ENCODE measurements at regions not wholly inside any gene's neighbourhood (a gene's known extent, or its start where the extent isn't known, plus 50 kb on each side); places are given as distances from the start of the nearest gene placed in this dataset.

DNA sequence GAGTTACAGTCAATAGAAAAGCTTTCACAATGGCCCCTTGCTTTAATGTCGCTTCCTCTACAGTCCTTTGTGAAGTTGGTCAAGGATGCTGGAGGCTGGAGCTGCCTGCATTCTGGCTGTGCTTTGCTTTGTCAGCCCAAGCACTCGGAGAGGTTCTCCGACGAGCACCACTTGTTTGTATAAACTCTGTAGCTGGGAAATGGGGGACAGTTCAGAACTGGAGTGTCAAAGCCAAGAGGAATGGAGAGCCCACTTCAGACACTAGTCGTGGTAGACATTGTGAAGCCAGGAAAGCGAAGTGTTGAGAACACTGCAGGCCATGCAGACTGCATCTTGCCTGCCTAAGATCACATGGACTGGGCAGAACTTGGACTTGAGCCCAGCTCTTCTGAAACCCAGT is 330.3 kb downstream of the GADD45G start:
- DNase-seq (no peak), ATAC-seq (no peak)
- no peak overlapping the region for H3K27ac Mint-ChIP-seq
- H3K4me3 Mint-ChIP-seq, result no peak overlapping the region
- no peaks in the 10 kb centered on the region for H3K36me3 Mint-ChIP-seq (ENCODE audit: low read depth)
- CTCF ChIA-PET, result interaction anchor here (1.4 kb wide), 1 partner anchor 332 kb away, joined by 5 read pairs; no protein-coding TSS in a partner anchor
- POLR2A ChIA-PET, result no interaction called here
- no peaks in the 10 kb centered on the region for H3K9me3 Mint-ChIP-seq (ENCODE audit: insufficient read depth)
- peaks cover 12% of the 10 kb centered on the region for H3K4me1 Mint-ChIP-seq (ENCODE audit: low read depth)
- peaks cover 32% of the 10 kb centered on the region for H3K27me3 Mint-ChIP-seq (ENCODE audit: low read depth)

DNA sequence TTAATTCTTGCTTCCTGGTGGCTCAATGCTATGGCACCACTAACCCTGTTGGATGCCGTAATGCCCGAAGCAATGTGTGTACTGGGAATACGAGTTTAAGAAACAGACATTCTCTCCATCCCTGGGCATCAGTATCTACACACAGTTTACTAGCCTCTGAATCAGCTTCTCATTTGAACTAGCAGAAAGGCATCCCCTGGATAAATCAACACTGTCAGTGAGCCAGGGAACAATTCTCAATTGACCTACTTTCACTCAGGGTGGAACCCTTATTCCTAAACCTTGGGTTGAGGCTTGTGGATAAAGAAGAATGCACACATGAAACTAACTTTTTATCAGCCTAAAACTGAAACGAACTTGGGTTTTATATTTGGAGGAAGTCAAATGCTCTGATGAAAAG is 331.0 kb downstream of the GADD45G start:
- no peak overlapping the region for H3K27ac Mint-ChIP-seq

DNA sequence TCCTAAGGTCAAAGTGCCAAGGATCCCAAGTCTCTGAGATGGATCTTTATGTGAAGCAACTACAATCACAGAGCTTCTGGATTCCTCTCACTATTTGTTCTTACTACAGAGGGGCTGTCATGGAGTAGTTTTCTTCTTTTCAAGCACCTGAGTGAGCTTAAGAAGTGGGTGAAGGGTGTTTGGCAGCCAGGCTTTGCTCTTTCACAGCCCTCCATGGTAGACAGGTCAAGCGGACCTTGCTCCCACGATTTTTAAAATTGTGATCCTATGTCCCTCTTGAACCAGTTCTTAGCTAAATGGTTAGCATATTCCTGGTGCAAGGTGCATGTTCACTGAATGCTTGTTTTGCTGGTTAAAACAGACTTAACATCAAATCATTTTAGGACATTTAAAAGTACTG is 332.2 kb downstream of the GADD45G start:
- H3K27me3 Mint-ChIP-seq (ENCODE audit: low read depth), result peaks cover 36% of the 10 kb centered on the region
- no peaks in the 10 kb centered on the region for H3K36me3 Mint-ChIP-seq (ENCODE audit: low read depth)
- ChIA-PET POLR2A (interaction anchor here (0.6 kb wide), 2 partner anchors 221 to 395 kb away, joined by 3 read pairs; no protein-coding TSS in a partner anchor), CTCF (interaction anchor here (1.4 to 1.8 kb wide), 4 partner anchors 13 to 344 kb away, joined by 3 to 4 read pairs (median 4); no protein-coding TSS in a partner anchor)
- ATAC-seq (no peak), DNase-seq (no peak)
- no peak overlapping the region for H3K4me3 Mint-ChIP-seq
- H3K9me3 Mint-ChIP-seq (ENCODE audit: insufficient read depth), result no peaks in the 10 kb centered on the region
- no peak overlapping the region for H3K27ac Mint-ChIP-seq
- H3K4me1 Mint-ChIP-seq (ENCODE audit: low read depth), result peaks cover 3% of the 10 kb centered on the region

More for the DNA sequence above, 331.0 kb downstream of the GADD45G start:
- Mint-ChIP-seq H3K36me3 (ENCODE audit: low read depth) (no peaks in the 10 kb centered on the region), H3K4me1 (ENCODE audit: low read depth) (peaks cover 6% of the 10 kb centered on the region), H3K27me3 (ENCODE audit: low read depth) (peaks cover 34% of the 10 kb centered on the region), H3K9me3 (ENCODE audit: insufficient read depth) (no peaks in the 10 kb centered on the region), H3K4me3 (no peak overlapping the region)
- ChIA-PET CTCF (interaction anchor here (1.4 kb wide), 1 partner anchor 333 kb away, joined by 5 read pairs; no protein-coding TSS in a partner anchor), POLR2A (no interaction called here)
- no peak for DNase-seq
- no peak for ATAC-seq

DNA sequence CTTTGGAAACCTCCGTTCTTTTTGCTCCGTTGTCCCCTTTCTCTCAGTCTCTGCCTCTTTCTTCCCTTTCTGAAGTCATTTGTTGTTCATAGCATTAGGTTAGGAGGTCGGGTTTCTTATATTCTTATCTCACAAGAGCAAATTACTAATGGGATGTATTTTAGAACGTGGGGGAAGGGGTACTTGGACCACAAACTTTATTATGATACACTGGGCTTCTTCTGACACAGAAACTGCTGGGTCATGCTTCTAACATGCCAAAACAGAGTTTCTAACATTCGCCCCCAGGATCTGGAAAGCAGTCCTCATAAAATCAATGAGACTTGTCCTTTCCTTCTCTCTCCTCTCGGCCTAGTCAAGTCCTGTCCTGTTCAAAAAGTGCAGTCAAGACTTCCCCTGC is 334.4 kb downstream of the GADD45G start:
- ChIA-PET POLR2A (no interaction called here), CTCF (interaction anchor here (2.1 kb wide), 1 partner anchor 336 kb away, joined by 5 read pairs; no protein-coding TSS in a partner anchor)
- Mint-ChIP-seq H3K4me1 (ENCODE audit: low read depth) (peaks cover 3% of the 10 kb centered on the region), H3K4me3 (no peak overlapping the region), H3K9me3 (ENCODE audit: insufficient read depth) (no peaks in the 10 kb centered on the region), H3K27ac (no peak overlapping the region), H3K27me3 (ENCODE audit: low read depth) (peaks cover 37% of the 10 kb centered on the region), H3K36me3 (ENCODE audit: low read depth) (no peaks in the 10 kb centered on the region)
- ATAC-seq, result no peak
- no peak for DNase-seq

DNA sequence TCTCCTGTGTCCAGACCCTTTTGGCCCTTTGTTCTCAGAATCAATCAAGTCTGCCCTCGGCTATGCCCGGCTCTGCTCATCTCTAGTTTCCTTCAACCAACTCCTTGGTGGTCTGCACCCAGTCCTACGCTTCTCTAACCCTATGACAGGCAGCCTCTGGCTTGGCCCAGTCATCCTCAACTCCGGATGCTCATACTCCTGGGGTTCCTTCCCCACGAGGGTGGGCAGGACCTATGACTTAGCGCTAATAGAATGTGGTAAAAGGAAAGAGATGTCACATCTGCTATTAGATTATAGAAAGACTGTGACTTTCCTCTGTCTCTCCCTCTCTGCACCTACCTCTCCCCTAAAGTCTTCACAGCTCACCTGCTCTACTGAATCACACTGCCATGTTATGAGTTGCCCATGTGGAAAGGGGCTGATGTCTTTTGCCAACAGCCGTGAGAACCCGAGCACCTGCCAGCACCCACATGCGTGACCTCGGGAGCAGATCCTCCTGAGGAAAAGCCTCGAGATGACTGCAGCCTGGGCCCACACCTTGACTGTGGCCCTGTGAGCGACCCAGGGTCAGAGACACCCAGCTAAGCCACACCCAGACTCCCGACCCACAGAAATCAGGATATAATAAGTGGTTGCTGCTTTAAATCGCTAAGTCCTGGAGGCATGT is 334.9 kb downstream of the GADD45G start:
- POLR2A ChIA-PET, result no interaction called here

DNA sequence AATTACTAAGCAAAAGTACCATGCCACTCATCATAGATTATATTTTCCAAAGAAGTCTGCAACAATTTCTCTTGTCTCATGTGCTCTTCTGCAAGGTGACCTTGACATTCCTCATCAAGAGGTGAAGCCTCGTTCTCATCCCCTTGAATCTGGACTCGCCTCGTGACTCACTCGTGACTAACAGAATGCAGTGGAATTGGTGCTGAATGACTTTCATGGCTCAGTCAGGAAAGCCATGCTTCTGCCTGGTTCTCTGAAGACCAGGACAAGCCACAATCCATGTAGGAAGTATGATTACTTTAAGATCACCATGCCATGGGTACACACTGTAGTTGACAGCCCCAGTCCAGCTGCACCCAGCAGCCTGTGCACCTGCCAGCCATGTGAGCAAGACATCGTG is 335.8 kb downstream of the GADD45G start:
- DNase-seq, result no peak
- Mint-ChIP-seq H3K4me1 (ENCODE audit: low read depth) (peaks cover 3% of the 10 kb centered on the region), H3K27ac (no peak overlapping the region), H3K4me3 (no peak overlapping the region), H3K27me3 (ENCODE audit: low read depth) (peaks cover 37% of the 10 kb centered on the region), H3K9me3 (ENCODE audit: insufficient read depth) (no peaks in the 10 kb centered on the region), H3K36me3 (ENCODE audit: low read depth) (no peaks in the 10 kb centered on the region)
- CTCF ChIA-PET, result interaction anchor here (1.6 to 2.1 kb wide), 2 partner anchors 338 to 343 kb away, joined by 5 read pairs; no protein-coding TSS in a partner anchor
- no peak for ATAC-seq
- POLR2A ChIA-PET, result no interaction called here

More for the DNA sequence above, 334.9 kb downstream of the GADD45G start:
- Mint-ChIP-seq H3K27ac (no peak overlapping the region), H3K27me3 (ENCODE audit: low read depth) (peaks cover 37% of the 10 kb centered on the region), H3K4me3 (no peak overlapping the region), H3K4me1 (ENCODE audit: low read depth) (peaks cover 3% of the 10 kb centered on the region), H3K36me3 (ENCODE audit: low read depth) (no peaks in the 10 kb centered on the region), H3K9me3 (ENCODE audit: insufficient read depth) (no peaks in the 10 kb centered on the region)
- no peak for DNase-seq
- no peak for ATAC-seq
- CTCF ChIA-PET, result interaction anchor here (2.1 kb wide), 1 partner anchor 337 kb away, joined by 5 read pairs; no protein-coding TSS in a partner anchor

DNA sequence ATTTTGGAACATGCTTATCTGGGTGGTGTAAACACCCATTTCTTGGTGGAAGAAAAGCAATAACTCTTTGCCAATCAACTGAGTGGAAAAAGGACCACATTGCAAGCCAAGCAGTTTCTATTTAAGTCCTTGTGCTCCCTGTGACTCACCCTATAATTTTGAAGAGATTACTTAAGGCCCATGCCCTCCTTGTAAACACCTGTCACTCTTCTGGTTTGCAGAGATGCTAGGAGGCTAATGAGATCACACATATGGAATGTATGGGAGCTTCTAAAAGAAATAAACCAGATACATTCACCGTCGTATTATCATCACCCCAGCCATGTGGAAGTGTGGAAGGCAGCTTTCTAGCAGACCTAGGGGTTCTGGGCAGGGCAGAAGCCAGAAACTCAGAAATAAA is 337.1 kb downstream of the GADD45G start:
- no peak for ATAC-seq
- no peak for DNase-seq
- no peak overlapping the region for H3K4me3 Mint-ChIP-seq
- no peaks in the 10 kb centered on the region for H3K4me1 Mint-ChIP-seq (ENCODE audit: low read depth)
- CTCF ChIA-PET, result interaction anchor here (1.6 kb wide), 1 partner anchor 344 kb away, joined by 5 read pairs; no protein-coding TSS in a partner anchor
- peaks cover 35% of the 10 kb centered on the region for H3K27me3 Mint-ChIP-seq (ENCODE audit: low read depth)
- H3K36me3 Mint-ChIP-seq (ENCODE audit: low read depth), result no peaks in the 10 kb centered on the region
- POLR2A ChIA-PET, result no interaction called here
- no peaks in the 10 kb centered on the region for H3K9me3 Mint-ChIP-seq (ENCODE audit: insufficient read depth)
- H3K27ac Mint-ChIP-seq, result no peak overlapping the region

DNA sequence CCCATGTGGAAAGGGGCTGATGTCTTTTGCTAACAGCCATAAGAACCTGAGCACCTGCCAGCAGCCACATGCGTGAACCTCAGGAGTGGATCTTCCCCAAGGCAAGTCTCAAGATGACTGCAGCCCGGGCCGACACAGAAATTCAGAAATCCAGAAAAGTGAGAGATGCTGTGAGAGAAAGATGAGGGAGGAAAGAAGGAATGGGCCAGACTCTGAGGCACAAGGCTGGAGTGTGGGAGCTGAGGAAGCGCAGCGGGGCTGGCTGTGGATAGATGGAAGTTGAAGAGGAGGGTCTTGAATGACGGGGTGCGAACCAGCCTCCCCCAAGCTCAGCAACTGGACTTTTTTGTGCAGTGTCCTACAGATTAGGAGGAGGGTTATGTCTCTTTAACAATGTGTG is 337.8 kb downstream of the GADD45G start:
- Mint-ChIP-seq H3K36me3 (ENCODE audit: low read depth) (no peaks in the 10 kb centered on the region), H3K4me1 (ENCODE audit: low read depth) (no peaks in the 10 kb centered on the region), H3K27ac (no peak overlapping the region), H3K27me3 (ENCODE audit: low read depth) (peaks cover 30% of the 10 kb centered on the region), H3K4me3 (no peak overlapping the region), H3K9me3 (ENCODE audit: insufficient read depth) (no peaks in the 10 kb centered on the region)
- CTCF ChIA-PET, result interaction anchor here (1.7 kb wide), 1 partner anchor 15 kb away, joined by 3 read pairs; no protein-coding TSS in a partner anchor
- DNase-seq (no peak), ATAC-seq (no peak)
- POLR2A ChIA-PET, result no interaction called here

DNA sequence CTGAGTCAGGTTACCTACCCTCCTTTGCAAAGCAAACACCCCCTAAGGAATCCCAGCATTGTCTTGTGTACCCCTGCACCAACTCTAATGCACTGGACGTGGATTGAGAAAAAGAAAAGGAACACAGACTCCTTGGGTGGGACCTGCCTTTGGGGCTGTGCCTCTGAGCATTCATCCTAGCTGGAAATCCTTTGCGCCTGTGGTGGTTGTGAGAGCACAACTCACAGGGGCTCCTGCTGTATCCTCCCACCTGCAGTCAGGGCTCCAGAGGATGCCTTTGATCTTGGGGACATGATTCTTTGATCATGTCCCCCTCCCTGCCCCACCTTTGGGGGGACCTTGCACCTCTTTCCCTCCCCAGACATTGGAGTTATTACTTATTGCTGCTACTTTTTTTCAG is 338.5 kb downstream of the GADD45G start:
- CTCF ChIA-PET, result interaction anchor here (1.7 kb wide), 1 partner anchor 14 kb away, joined by 3 read pairs; no protein-coding TSS in a partner anchor
- DNase-seq, result no peak
- H3K36me3 Mint-ChIP-seq (ENCODE audit: low read depth), result no peaks in the 10 kb centered on the region
- H3K9me3 Mint-ChIP-seq (ENCODE audit: insufficient read depth), result no peaks in the 10 kb centered on the region
- no peak for ATAC-seq
- POLR2A ChIA-PET, result no interaction called here
- peaks cover 31% of the 10 kb centered on the region for H3K27me3 Mint-ChIP-seq (ENCODE audit: low read depth)
- no peaks in the 10 kb centered on the region for H3K4me1 Mint-ChIP-seq (ENCODE audit: low read depth)
- no peak overlapping the region for H3K4me3 Mint-ChIP-seq
- no peak overlapping the region for H3K27ac Mint-ChIP-seq

DNA sequence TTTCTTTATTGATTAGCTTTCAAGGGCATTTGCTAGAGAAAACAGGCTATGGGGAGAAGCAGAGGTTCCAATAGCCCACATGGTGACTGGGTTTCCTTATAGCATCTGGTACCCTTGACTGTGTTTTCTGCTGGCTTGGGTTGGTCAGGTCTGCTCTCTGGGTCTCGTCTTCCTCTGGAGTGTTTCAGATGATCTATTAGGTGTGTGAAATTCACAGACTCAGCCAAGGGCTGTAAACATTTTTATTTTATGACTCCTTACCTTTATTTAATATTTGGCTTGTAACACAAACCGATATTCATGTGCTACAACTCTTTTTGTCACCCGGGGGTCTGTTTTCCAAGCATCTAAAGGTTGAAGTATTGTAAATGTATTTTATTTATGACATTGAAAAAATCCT is 338.9 kb downstream of the GADD45G start:
- H3K9me3 Mint-ChIP-seq (ENCODE audit: insufficient read depth), result no peaks in the 10 kb centered on the region
- H3K27ac Mint-ChIP-seq, result no peak overlapping the region
- ATAC-seq (no peak), DNase-seq (no peak)
- ChIA-PET CTCF (interaction anchor here (1.7 kb wide), 1 partner anchor 14 kb away, joined by 3 read pairs; no protein-coding TSS in a partner anchor), POLR2A (no interaction called here)
- no peaks in the 10 kb centered on the region for H3K36me3 Mint-ChIP-seq (ENCODE audit: low read depth)
- no peaks in the 10 kb centered on the region for H3K4me1 Mint-ChIP-seq (ENCODE audit: low read depth)
- H3K27me3 Mint-ChIP-seq (ENCODE audit: low read depth), result peaks cover 30% of the 10 kb centered on the region
- no peak overlapping the region for H3K4me3 Mint-ChIP-seq

DNA sequence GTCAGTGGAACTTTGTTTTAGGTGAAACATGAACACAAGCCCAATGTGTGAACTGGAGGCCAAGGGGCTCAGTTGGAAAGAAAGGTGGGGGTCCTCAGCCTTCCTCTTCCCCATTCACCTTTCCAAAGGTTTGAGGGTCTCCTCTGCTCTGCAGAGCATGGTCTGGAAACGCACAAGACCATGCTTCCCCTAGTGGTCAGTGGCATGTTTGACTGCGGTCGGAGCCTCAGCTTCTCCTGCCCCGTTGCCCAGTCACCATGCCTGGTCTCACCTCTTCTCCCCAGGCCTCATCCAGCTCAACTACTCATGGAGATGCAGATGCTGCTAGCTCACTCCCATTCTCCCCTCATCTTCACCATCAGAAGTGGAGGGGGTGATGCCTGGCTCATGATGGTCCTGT is 340.3 kb downstream of the GADD45G start:
- Mint-ChIP-seq H3K4me3 (no peak overlapping the region), H3K27ac (no peak overlapping the region), H3K4me1 (ENCODE audit: low read depth) (no peaks in the 10 kb centered on the region), H3K36me3 (ENCODE audit: low read depth) (no peaks in the 10 kb centered on the region), H3K27me3 (ENCODE audit: low read depth) (peaks cover 20% of the 10 kb centered on the region), H3K9me3 (ENCODE audit: insufficient read depth) (no peaks in the 10 kb centered on the region)
- ATAC-seq (no peak), DNase-seq (no peak)
- POLR2A ChIA-PET, result interaction anchor here (0.5 kb wide), 2 partner anchors 53 to 1102 kb away, joined by 3 to 5 read pairs; no protein-coding TSS in a partner anchor
- CTCF ChIA-PET, result no interaction called here

DNA sequence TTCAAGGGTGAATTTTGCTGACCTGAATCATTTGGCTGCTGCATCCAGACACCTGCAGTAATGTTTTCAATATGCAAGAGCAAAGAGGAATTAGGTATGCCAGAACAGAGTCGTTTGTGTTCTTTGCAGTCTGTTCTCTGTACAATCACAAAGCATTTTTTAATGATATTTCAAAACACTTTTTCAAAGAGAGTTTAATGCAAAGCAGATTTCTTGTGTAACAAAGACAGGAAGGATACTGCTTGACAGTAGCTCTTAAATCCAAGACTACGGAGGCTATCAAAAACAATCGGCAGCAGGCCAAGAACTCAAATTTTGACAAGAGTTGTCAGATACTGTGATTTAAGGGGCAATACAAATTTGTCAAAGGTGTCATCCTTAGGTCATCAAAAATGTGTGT is 341.9 kb downstream of the GADD45G start:
- Mint-ChIP-seq H3K4me3 (no peak overlapping the region), H3K27me3 (ENCODE audit: low read depth) (peaks cover 18% of the 10 kb centered on the region), H3K27ac (no peak overlapping the region), H3K4me1 (ENCODE audit: low read depth) (no peaks in the 10 kb centered on the region), H3K36me3 (ENCODE audit: low read depth) (no peaks in the 10 kb centered on the region), H3K9me3 (ENCODE audit: insufficient read depth) (no peaks in the 10 kb centered on the region)
- ChIA-PET POLR2A (no interaction called here), CTCF (no interaction called here)
- DNase-seq (no peak), ATAC-seq (no peak)

Data from activated CD8-positive, alpha-beta T cell treated with anti-CD3 and anti-CD28 coated beads, Interleukin-2, amount 10 ng/mL, durations not matched to agents 7 days and 5 days (primary cell).